OCI-LY3 (cell line): ENCODE measurements at regions not wholly inside any gene's neighbourhood (a gene's known extent, or its start where the extent isn't known, plus 50 kb on each side); places are given as distances from the start of the nearest gene placed in this dataset.
"Not testable (repeated sequence)": the region's sequence is repeated elsewhere in the genome, so short reads cannot be mapped to it uniquely, and the experiment has no call there.

Experiments used
- H2AFZ ChIP-seq: fragments of 200-600, 300-600 bp; shearing (Covaris generic); 2 replicates; pipeline ENCODE4 v1.6.0; 2014; ENCODE audit warnings: antibody characterized with exemption, low read depth, low read length
- H3K27ac ChIP-seq: fragments of 200-600, 300-600 bp; sonication (generic); 2 replicates; pipeline ENCODE4 v1.5.1; 2014; ENCODE audit warnings: mild to moderate bottlenecking, low read length, moderate library complexity, mixed read lengths
- H3K27me3 ChIP-seq: fragments of 200-600, 300-600 bp; sonication (generic); 2 replicates; pipeline ENCODE4 v1.6.1; 2014; ENCODE audit warnings: low read depth, low read length, mixed read lengths
- H3K36me3 ChIP-seq: fragments of 200-600, 300-600 bp; sonication (generic); replicated peaks from 2 replicates; pipeline ENCODE3; 2014; ENCODE audit warnings: low read depth, low read length, mixed read lengths
- H3K4me1 ChIP-seq: fragments of 300-600, 200-600 bp; sonication (generic); 2 replicates; pipeline ENCODE4 v1.6.1; 2014; ENCODE audit warnings: low read length, mixed read lengths
- H3K4me2 ChIP-seq: fragments of 200-600, 300-600 bp; sonication (generic); 2 replicates; pipeline ENCODE4 v1.6.1; 2014; ENCODE audit warnings: low read length, mixed read lengths
- H3K4me3 ChIP-seq: fragments of 300-600, 200-600 bp; sonication (generic); 2 replicates; pipeline ENCODE4 v1.5.1; 2014; ENCODE audit warnings: antibody characterized with exemption, mild to moderate bottlenecking, low read length, moderate library complexity
- H3K79me2 ChIP-seq: fragments of 300-600, 200-600 bp; shearing (Covaris generic); 2 replicates; pipeline ENCODE4 v1.6.1; 2014; ENCODE audit warnings: mild to moderate bottlenecking, low read length, mixed read lengths
- H3K9ac ChIP-seq: fragments of 300-600, 200-600 bp; shearing (Covaris generic); 2 replicates; pipeline ENCODE4 v1.6.0; 2014; ENCODE audit warnings: mild to moderate bottlenecking, low read length, moderate library complexity
- H3K9me3 ChIP-seq: fragments of 200-600, 300-600 bp; shearing (Covaris generic); 2 replicates; pipeline ENCODE4 v1.6.1; 2014; ENCODE audit warnings: low read length, mixed read lengths; ENCODE audit not compliant: insufficient read depth
- H4K20me1 ChIP-seq: fragments of 200-600, 300-600 bp; sonication (generic); 2 replicates; pipeline ENCODE4 v1.6.1; 2016; ENCODE audit warnings: low read length, mixed read lengths; ENCODE audit not compliant: insufficient read depth
- CTCF ChIP-seq: fragments of 200-600, 300-600 bp; sonication (generic); IDR thresholded peaks from 2 replicates; pipeline ENCODE4 v1.5.1; 2014; ENCODE audit warnings: antibody characterized with exemption, low read length, low read depth
- EZH2phosphoT487 ChIP-seq: fragments of 200-600 bp; shearing (Covaris generic); IDR thresholded peaks from 2 replicates; pipeline ENCODE4 v1.6.1; 2018; ENCODE audit warnings: antibody characterized with exemption, mixed run types, low read depth

- no peak overlapping the region for H3K4me2 ChIP-seq
- H3K79me2 ChIP-seq, result no peaks in the 10 kb centered on the region
- H3K9me3 ChIP-seq, result no peaks in the 10 kb centered on the region
- no peaks in the 10 kb centered on the region for H3K27me3 ChIP-seq
- H3K4me1 ChIP-seq, result no peaks in the 10 kb centered on the region
- no peak overlapping the region for H3K9ac ChIP-seq
- H2AFZ ChIP-seq, result no peak overlapping the region
- H3K4me3 ChIP-seq, result no peak overlapping the region
- H4K20me1 ChIP-seq, result no peaks in the 10 kb centered on the region
- TF ChIP-seq CTCF, result no peak
- no peak for TF ChIP-seq EZH2phosphoT487
- H3K36me3 ChIP-seq, result no peaks in the 10 kb centered on the region
- no peak overlapping the region for H3K27ac ChIP-seq
Observed at GRCh38 chrX:94676285-94676684, 1002.3 kb downstream of the FAM133A start.

GRCh38 chrX:94686071-94686470 lies 1012.1 kb downstream of the FAM133A start:
- Histone ChIP-seq H3K79me2 (no peaks in the 10 kb centered on the region), H3K27ac (no peak overlapping the region), H2AFZ (no peak overlapping the region), H3K4me1 (no peaks in the 10 kb centered on the region), H3K27me3 (no peaks in the 10 kb centered on the region), H3K36me3 (no peaks in the 10 kb centered on the region), H3K9ac (no peak overlapping the region), H3K4me3 (no peak overlapping the region), H4K20me1 (no peaks in the 10 kb centered on the region), H3K4me2 (no peak overlapping the region), H3K9me3 (no peaks in the 10 kb centered on the region)
- TF ChIP-seq EZH2phosphoT487 (no peak), CTCF (no peak)

DNA sequence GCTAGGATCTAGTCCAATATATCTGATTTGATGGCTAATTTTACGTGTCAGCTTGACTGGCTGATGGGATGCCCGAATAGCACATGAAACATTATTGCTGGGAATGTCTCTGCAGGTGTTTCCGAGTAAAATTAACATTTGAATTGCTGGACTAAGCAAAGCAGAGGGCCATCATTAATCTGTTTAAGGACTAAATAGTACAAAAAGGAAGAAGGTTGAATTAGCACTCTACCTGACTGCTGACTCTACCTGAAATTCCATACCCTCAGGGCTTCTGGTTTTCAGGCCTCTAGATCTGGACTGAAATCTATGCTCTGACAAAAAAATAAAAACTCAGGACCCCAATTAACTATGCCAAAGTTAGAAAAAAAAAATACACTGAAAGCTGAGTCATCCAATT lies 1021.9 kb downstream of the FAM133A start:
- Histone ChIP-seq H3K79me2 (no peaks in the 10 kb centered on the region), H3K27me3 (no peaks in the 10 kb centered on the region), H3K27ac (no peak overlapping the region), H2AFZ (no peak overlapping the region), H3K9me3 (no peaks in the 10 kb centered on the region), H4K20me1 (no peaks in the 10 kb centered on the region), H3K9ac (no peak overlapping the region), H3K4me1 (no peaks in the 10 kb centered on the region), H3K36me3 (no peaks in the 10 kb centered on the region), H3K4me3 (no peak overlapping the region), H3K4me2 (no peak overlapping the region)
- TF ChIP-seq EZH2phosphoT487 (no peak), CTCF (no peak)

DNA sequence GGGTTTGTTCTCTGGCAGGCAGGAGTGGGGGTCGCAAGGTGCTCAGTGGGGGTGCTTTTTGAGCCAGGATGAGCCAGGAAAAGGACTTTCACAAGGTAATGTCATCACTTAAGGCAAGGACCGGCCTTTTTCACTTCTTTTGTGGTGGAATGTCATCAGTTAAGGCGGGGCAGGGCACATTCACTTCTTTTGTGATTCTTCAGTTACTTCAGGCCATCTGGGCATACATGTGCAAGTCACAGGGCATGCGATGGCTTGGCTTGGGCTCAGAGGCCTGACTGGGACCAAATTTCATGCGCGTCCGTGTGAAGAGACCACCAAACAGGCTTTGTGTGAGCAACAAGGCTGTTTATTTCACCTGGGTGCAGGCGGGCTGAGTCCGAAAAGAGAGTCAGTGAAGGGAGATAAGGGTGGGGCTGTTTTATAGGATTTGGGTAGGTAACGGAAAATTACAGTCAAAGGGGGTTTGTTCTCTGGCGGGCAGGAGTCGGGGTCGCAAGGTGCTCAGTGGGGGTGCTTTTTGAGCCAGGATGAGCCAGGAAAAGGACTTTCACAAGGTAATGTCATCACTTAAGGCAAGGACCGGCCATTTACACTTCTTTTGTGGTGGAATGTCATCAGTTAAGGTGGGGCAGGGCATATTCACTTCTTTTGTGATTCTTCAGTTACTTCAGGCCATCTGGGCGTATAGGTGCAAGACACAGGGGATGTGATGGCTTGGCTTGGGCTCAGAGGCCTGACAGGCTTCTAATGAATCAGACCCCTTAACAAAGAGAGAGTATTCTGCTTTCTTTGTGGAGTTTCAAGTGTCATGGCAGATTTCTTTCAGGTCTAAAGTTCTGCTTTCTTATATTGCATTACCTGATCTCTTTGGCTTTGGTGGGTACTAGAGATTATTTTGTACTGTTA lies 1030.6 kb downstream of the FAM133A start:
- H3K27me3 ChIP-seq, H4K20me1 ChIP-seq, H3K4me2 ChIP-seq, H3K27ac ChIP-seq, H3K79me2 ChIP-seq, H2AFZ ChIP-seq, H3K4me1 ChIP-seq, H3K36me3 ChIP-seq, H3K9me3 ChIP-seq, H3K9ac ChIP-seq, H3K4me3 ChIP-seq: not testable (repeated sequence)
